Stimulated activated CD4-positive, alpha-beta T cell treated with anti-CD3 and anti-CD28 coated beads, Interleukin-12 subunit alpha, Interleukin-12 subunit beta, amount 100 ng/mL, for 48 hours (primary cell): ENCODE measurements at regions not wholly inside any gene's neighbourhood (a gene's known extent, or its start where the extent isn't known, plus 50 kb on each side); places are given as distances from the start of the nearest gene placed in this dataset.
"Not testable (repeated sequence)": the region's sequence is repeated elsewhere in the genome, so short reads cannot be mapped to it uniquely, and the experiment has no call there.

Source experiments
- DNase-seq, 3 donors: peaks; one replicate each; pipeline ENCODE4 v3.0.0-alpha.2; 2020; ENCODE audit warnings: low read depth in 2 of 3, low spot score in 1 of 3

DNA sequence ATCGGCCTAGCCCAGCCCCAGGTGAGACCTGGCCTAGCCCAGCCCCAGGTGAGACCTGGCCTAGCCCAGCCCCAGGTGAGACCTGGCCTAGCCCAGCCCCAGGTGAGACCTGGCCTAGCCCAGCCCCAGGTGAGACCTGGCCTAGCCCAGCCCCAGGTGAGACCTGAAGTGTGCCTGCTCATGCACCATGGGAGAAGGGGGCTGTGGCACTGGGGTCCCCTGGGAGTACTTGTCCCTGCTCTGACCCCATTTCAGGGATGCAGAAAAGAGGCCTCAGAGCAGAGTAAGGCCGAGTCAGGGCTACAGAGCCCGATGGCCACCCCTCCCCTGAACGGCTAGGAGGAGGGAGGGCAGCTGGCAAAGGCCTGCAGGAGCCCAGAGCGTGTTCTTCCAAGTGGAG, 129.6 kb downstream of the CRYBB2 start:
- not testable (repeated sequence) for DNase-seq

DNA sequence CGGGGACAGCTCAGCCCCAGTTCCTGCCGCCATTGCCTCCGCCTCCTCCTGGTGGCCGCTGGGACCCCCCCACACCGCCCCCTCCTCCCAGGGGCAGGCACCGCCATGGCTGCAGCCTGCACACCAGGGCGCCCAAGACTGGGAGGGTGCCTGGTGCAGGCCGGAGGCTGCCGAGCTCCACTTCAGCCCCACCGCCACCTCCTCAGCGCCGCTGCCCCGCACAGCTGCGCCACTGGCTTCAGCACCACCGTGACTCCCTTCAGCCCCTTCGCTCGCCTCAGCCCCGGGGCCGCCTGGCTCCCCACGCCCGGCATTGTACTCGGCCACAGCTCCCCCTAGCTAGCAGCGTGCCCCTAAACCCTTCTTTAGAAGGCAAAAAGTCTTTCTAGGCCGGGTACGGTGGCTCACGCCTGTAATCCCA, 131.1 kb downstream of the CRYBB2 start:
- no peak for DNase-seq

DNA sequence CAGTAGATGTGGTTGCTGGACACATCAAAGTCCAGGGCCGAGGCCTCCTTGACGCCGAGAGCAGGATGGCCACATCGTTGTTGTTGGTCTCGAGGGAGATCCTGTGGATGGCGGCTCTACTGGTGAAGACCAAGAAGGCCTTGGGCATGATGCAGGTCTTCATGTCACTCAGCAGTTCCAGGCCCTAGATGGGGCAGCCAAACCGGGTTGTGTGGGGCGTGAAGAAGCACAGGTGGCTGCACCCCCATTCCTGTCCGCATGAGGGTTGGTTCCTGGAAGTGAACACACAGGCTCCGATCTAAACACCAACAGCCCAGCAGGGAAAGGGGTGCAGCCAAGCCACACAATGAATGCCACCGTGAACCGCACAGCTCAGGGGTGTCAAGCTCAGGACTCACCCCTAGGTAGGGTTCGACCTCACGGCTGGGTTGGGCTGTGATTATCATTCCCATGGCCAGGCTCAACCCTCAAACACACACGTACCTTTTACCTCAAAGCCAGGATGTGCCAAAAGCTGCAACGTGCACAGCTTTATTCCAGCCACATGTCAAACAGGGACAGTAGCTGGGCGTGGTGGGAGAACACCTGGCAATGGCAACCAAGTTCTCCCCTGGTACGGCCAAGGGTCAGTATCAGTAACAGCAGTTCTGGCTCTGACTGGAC, 132.3 kb downstream of the CRYBB2 start:
- DNase-seq, result no peak

DNA sequence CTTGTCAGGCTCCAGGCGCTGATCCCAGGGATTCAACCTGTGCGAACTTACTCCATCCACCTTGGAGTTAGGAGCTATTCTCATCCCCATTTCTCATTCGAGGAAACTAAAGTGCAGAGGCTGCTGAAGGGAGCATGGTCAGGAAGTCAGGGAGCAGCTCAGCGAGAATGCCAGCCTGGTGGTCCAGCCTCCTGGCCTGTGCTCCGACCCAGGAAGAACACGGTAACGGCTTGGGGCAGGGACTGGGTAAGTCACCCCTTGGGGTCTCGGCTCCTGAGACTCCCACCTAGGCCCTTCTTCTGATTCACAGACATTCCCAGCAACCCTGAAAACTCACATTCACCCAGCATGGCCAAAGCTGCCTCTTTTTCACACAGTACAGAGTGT, 132.8 kb downstream of the CRYBB2 start:
- DNase-seq, result no peak

DNA sequence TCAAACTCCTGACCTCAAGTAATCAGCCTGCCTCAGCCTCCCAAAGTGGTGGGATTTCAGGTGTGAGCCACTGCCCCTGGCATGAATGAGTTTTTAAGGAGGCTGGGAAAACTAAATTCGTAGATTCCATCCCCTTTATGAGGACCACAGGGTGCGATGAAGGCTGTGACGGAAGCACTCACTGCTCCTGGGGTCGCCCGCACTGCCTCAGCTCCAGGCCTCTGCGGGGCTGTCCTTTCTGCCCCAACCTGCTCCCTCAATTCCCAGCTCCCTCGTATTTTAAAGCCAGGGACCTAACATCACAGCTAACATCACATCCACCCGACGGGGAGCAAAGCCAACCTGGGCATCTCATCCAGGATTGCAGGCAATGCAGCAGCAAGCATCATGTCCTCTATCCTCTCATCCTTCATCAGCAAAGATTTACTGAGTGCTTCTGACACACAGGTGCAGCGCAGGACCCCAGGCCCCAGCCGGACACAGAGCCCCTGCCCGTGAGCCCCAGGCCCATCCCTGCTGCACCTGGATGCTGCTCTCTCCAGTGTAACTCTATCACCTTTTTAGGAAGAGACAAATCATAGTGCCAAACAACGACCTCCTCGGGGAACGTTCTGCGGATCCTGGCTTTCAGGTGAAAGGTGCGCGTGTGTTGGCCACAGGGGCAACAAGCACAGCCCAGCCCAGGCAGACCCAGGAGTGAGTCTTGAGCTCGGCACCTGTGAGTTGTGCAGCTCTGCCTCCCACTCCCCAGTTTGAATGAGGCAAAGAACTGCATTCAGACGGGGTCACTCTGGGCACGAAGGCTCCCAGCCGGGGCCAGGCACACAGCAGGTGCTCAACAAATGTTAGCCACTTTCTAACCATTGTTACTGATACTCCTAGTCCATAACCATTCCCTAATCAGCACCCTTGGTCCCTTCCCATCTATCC, 134.3 kb downstream of the CRYBB2 start:
- no peak for DNase-seq

DNA sequence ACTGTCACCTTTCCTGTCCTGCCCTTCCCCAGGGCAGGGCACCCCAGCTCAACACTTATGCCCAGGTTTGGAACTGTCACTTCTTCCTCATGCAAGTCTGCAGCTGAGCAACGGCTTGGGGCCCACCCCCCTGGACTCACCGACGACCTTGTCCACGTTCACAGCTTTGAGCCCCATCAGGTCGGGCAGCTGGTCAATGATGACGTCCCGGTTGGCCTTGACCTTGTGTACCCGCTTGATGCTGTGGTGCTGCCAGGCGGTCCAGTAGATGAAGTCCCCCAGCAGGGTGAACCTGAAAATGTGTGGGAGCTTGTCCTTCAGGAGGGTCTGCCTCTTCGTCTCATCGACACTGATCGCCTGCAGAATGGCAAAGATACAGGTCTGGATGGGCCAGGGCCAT, 135.0 kb downstream of the CRYBB2 start:
- no peak for DNase-seq

DNA sequence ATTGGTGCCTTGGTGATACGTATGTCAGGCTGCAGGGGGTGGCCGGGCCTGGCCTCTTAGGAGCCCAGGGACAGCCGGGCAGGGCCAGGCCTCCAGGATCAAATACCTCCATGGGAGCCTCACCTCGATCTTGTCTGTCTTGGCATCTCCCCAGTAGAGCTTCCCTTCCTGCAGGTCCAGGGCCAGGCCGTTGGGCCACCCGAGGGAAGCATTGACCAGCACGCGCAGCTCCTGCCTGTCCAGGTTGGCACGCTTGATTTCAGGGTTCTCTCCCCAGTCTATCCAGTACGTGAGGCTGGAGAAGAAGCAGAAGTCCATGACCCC, 137.7 kb downstream of the CRYBB2 start:
- DNase-seq, result no peak

DNA sequence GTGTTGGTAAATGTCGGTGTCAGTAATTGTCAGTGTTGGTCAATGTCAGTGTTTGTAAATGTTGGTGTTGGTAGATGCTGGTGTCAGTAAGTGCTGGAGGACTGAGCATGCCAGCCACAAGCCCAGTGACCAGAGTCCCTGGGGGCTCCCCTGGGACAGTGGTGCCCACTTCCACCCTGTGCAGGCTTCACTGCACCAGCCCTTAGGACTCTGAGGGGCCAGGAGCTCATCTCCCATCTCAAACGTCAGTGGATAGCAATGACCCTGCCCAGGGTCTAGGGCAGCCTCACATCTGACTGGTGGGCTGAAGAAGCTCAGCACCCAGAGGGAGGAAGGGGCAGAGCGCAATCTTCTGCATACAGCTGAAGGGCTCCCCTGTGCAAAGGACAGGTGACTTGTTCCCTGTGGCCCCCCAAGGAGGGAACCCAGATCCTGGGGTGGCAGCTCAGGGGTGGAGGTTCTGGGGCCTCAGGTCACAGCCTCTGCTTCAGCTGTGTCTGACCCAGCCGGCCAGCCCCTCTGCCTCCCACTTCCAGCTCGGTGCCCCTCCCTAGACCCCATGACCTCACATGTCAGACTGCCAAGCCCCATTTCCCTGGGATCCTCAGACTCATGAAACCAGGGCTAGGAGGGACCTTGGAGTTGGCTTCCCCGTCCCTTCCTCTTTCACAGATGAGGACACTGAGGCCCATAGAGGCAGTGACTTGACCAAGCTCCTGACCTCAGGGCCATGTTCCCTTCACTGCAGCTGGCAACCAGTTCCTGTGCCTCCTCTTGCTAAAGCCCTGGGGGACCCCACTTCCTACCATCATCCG, 138.4 kb downstream of the CRYBB2 start:
- DNase-seq, result no peak

DNA sequence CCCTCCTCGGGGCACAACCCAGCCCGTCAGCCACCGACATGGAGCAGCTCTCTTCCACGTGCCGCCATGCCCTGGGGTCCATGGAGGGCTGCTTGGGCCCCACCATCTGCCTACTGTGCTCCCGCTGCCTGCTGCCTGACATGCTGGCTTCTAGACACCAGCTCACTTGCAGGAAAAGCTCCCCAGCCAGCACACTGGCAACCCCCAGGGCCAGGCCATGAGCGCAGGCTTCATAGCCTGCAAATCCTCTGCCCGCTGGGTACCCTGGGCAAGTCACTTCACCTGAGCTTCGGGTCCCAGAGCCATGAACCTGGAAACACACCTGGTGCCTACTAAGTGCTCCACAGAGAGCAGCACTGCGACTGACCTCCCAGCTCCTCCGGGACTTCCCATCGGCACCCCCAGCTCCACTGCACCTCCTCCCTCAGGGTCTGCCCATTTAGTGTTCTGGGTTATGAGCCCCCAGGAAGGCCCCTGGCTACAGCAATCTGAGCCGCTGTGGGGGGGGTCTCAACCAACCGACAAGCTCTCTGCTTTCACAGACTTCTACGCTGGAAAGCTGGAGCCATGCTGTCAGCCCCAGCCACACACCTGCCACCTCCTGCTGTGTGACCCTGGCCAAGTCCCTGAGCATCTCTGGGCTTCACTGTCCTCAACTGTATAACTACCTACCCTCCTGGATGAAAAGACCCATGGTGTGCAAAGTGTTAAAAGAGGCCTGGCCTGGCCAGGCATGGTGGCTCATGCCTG, 139.2 kb downstream of the CRYBB2 start:
- no peak for DNase-seq

DNA sequence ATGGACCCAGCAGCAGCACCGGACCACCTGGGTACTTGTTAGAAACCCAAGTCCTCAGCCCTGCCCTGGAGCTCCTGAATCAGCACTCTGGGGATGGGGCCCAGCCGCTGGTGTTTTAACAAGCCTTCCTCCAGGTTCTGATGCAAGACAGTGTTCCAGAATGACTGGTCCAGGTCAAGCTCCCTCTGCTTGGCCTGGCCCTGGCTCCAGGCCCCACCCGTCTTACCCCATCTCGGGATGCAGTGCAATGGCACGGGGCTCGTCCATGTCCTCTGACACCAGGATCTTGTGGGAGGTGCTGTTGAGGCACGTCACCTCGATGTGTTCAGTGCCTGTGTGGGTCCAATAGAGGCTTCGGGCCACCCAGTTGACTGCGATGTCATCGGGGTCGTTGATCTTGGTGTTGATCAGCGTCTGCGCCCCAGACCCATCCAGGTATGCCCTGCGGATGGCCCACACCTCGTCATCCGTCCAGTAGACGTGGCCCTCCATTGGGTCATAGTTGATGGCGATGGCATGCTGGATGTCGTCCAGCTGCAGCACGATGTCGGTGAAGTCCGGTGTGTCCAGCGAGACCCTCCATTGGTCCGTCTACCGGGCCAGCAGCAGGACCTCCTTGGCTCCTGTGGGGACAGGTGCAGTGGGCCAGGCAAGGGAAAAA, 140.3 kb downstream of the CRYBB2 start:
- DNase-seq, result no peak

DNA sequence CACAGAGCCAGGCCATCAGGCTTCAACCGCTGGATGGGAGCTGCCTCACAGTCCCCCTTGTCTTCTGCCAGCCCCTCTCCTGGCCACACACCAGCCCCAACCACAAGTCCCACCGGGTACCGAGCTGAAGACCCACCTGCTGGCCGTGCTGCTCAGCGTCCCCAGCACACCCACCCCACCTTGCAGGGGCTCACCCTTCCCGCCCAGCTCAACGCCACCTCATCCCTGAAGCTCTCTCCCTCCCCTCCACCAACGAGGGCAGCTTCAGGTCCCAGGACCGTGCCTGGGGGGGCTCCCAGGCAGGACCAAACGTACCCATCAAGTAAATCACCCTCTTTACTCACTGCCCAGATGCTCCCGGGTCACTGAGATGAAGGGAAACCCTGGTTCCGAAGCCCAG, 141.0 kb downstream of the CRYBB2 start:
- DNase-seq, result no peak

DNA sequence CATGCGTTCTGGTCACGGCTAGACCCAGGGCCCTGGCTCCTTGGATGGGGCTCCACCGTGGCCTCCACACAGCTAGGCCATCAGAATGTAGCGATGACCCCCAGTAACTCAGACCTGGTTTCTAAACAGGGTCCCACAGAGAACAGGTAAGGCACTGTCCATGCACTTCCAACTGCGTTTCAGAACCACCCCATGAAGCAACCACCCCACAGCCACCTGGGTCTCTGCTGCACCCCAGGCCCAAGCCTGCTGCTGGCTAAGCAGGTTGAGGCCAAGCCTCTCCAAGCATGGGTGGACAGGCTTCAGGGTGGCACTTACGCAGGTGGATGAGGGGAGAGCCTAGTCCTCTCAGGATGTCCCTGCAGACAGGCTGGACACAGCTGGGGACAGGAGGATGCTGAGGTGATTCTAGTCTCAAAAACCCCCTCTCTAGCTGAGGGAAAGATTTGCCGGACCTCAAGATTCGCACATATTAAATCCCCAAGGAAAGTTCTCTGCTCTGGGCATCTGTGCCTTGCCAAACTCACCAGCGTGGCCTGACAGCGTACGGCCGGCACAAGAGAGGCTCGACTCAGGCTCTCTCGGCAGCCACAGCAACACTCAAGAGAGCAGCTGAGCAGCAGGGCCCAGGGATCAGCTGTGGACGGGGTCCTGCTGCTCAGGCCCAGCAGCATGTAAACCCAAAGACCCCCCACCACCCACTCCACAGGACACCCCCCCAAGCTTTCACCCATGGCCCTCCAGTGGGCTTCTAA, 141.6 kb downstream of the CRYBB2 start:
- DNase-seq, result no peak

DNA sequence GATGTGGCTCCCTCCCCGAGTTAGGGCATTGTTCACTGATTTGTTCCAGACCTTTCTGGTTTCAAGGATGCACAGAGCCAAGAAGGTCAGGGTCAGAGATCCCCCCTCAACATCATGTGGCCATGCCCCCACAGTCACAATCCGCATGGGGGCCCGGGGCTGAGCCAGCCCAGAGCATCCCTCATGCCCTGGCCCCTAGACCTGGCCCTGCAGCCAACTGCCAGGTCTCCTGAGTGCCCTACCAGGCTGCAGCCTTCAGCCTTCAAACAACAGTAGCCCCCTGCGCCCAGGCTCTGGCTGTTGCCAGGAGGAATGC, 142.4 kb downstream of the CRYBB2 start:
- no peak for DNase-seq

DNA sequence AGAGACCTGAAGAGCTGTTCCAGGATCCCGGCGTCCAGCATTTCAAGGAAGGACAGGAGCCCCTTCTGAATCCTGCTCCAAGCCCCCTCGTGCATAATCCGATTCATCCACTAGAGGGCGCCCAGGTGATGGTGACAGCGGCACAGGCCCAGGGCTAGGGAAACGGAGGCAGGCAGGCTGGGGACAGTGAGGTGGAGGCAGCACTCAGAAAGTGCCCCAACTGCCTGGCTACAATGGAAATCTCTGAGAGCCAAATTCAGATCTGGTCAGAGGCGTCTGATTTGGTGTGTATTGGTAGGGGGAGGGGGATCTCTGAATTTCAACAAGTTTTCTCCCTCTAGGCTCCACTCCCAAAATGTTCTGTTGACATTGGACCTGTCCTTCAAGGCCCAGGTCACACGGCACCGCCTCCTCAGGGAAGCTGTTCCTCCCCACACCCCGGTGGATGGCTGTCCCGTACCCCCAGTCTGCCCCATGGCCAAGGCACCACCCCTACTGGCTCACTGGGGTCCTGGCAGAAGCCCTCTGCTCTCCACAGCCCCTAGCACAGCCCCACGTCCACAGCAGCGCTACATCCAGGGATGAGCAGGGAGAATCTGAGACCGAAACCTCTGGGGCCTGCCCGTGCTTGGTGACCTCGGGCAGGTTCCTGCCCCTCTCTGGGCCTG, 142.9 kb downstream of the CRYBB2 start:
- peak; percentile 50 to 78 (median 63) for DNase-seq

DNA sequence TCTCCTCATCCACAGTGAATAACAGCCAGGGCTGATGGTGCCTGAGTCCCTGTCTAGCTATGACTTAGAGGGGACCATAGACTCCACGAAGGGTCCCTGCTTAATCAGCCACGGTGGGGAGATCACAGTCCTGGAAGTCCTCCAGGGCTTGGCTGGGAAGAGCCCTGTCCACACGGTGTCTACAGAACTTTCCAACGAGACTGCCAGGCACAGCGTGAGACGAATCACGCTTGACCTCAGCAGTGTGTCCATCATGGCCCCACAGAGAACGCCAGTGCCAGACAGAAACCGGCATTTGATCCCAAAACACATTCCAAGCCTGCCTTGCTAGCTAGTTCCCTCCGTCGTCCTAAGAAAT, 143.4 kb downstream of the CRYBB2 start:
- DNase-seq, result no peak

DNA sequence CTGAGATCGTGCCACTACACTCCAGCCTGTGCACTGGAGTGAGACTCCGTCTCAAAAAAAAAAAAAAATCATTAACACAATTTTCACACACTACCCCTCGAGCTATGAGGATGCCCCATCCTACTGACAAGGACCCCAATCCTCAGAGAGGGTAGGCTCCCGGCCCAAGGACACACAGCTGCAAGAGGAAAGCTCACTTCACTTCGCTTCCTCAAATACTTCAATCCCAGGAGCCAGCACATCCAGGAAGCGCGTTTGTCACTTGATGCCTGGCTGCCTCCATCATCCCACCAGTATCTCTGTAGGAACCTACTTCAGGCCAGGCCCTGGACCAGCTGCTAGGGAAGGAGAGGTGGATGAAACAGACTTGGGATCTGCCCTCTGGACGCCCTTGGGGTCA, 144.0 kb downstream of the CRYBB2 start:
- DNase-seq, result no peak

DNA sequence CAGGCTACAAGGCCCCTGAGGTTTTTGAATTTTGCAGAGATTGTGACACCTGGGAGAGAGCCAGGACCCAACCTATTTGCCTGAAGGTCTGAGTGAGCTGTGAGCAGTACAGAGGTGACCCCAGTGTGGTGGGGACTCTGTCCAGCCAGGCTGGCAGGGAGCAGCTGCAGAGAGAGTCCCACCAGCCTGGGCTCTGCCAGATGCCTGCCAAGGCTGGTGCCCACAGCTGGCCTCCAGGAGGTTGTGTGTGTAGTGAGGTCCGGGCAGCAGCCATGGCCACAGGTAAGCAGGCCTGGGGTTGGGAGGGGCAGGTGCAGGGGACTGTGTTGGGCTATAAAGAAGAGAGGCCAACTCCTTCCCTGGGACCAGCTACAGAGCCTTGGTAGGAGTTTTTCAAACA, 144.8 kb downstream of the CRYBB2 start:
- no peak for DNase-seq

DNA sequence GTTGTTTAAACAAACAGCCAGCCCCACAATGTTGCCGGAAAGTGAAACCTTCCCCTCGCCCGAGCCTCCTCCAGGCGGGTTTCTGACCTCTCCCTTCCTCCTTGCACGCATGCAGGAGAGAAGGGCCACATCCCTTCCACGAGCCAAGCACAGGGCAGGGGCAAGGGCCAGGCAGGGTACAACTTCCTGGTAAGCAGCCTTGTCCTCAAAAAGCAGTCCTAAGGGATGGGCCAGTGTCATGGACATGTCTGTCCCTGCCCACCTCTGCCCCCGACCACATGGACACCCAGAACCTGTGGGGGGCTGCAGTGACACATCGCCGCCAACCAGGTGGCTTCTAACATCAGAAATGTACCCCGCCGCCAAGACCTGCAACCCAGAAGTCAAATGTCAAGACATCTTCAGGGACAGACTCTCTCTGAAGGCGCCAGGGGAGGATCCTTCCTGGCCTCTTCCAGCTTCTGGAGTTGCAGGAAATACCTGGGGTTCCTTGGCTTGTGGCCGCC, 145.3 kb downstream of the CRYBB2 start:
- no peak for DNase-seq

DNA sequence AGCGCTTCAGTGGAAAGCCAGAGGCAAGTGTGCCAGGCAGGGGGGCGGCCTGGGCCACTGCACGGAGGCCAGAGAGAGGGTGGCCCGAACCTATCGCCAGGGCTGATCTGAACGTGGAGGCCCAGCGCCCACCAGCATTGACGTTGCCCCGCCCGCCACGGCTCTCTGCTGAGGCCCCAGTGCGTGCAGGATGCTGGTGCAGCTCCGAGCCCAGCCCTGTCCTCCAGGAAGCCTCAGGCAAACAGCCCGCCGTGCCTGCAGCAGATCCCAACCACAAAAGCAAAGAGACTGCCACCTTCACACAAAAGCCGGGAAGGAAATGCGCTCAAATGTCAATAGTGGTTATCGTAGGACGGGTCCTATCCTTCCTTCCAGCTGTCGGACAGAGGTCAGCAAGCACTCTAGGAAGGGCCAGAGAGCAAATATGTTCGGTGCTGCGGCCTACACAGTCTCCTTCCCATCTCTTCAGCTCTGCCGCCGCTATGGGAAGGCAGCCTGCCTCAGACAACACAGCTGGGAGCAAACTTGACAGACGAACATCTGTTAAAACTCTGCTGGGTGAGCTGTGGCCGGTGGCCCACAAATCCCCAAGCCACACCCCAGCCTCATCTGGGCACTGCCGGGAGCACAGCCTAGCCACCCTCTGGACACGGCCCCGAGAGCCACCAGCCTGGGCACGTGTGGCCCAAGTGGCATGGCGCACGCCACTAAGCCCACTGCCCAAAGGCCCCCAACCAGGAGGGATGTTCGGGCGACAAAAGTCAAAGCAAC, 146.2 kb downstream of the CRYBB2 start:
- DNase-seq, result no peak
